ENCODE measurements at regions not wholly inside any gene's neighbourhood (a gene's known extent, or its start where the extent isn't known, plus 50 kb on each side); places are given as distances from the start of the nearest gene placed in this dataset.

GRCh38 chr21:20570824-20571232 lies 427.4 kb upstream of the NCAM2 start:
- H3K4me3 ChIP-seq (ENCODE audit: control insufficient read depth, low read depth, low read length): no peak overlapping the region
- DNase-seq (ENCODE audit: low read depth): no peak
- no peak for TF ChIP-seq CTCF (IDR thresholded peaks at IDR 0.05; ENCODE audit: control insufficient read depth, insufficient read depth, low read depth, low read length, missing control alignments)

GRCh38 chr21:20572582-20572981 lies 425.6 kb upstream of the NCAM2 start:
- TF ChIP-seq CTCF (IDR thresholded peaks at IDR 0.05; ENCODE audit: control insufficient read depth, insufficient read depth, low read depth, low read length, missing control alignments): no peak
- H3K4me3 ChIP-seq (ENCODE audit: control insufficient read depth, low read depth, low read length): no peak overlapping the region
- DNase-seq (ENCODE audit: low read depth): no peak

GRCh38 chr21:20581361-20581760 lies 416.8 kb upstream of the NCAM2 start:
- no peak for TF ChIP-seq CTCF (IDR thresholded peaks at IDR 0.05; ENCODE audit: control insufficient read depth, insufficient read depth, low read depth, low read length, missing control alignments)
- no peak overlapping the region for H3K4me3 ChIP-seq (ENCODE audit: control insufficient read depth, low read depth, low read length)
- DNase-seq (ENCODE audit: low read depth): no peak

GRCh38 chr21:20591284-20591683 lies 406.9 kb upstream of the NCAM2 start:
- H3K4me3 ChIP-seq (ENCODE audit: control insufficient read depth, low read depth, low read length): no peak overlapping the region
- DNase-seq (ENCODE audit: low read depth): no peak
- TF ChIP-seq CTCF (IDR thresholded peaks at IDR 0.05; ENCODE audit: control insufficient read depth, insufficient read depth, low read depth, low read length, missing control alignments): no peak

GRCh38 chr21:20592463-20592862 lies 405.7 kb upstream of the NCAM2 start:
- TF ChIP-seq CTCF (IDR thresholded peaks at IDR 0.05; ENCODE audit: control insufficient read depth, insufficient read depth, low read depth, low read length, missing control alignments): no peak
- no peak overlapping the region for H3K4me3 ChIP-seq (ENCODE audit: control insufficient read depth, low read depth, low read length)
- DNase-seq (ENCODE audit: low read depth): no peak

GRCh38 chr21:20603236-20603635 lies 395.0 kb upstream of the NCAM2 start:
- TF ChIP-seq CTCF (IDR thresholded peaks at IDR 0.05; ENCODE audit: control insufficient read depth, insufficient read depth, low read depth, low read length, missing control alignments): no peak
- no peak overlapping the region for H3K4me3 ChIP-seq (ENCODE audit: control insufficient read depth, low read depth, low read length)
- DNase-seq (ENCODE audit: low read depth): no peak

GRCh38 chr21:20611008-20611407 lies 387.2 kb upstream of the NCAM2 start:
- TF ChIP-seq CTCF (IDR thresholded peaks at IDR 0.05; ENCODE audit: control insufficient read depth, insufficient read depth, low read depth, low read length, missing control alignments): no peak
- no peak overlapping the region for H3K4me3 ChIP-seq (ENCODE audit: control insufficient read depth, low read depth, low read length)
- DNase-seq (ENCODE audit: low read depth): no peak
